ENCODE measurements at regions not wholly inside any gene's neighbourhood (a gene's known extent, or its start where the extent isn't known, plus 50 kb on each side); places are given as distances from the start of the nearest gene placed in this dataset.

- TF ChIP-seq TAF1 (IDR thresholded peaks at IDR 0.05; ENCODE audit: low read depth, low read length) (no peak), POLR2A (IDR thresholded peaks at IDR 0.05; ENCODE audit: low read depth, low read length) (no peak), POLR2AphosphoS5 (IDR thresholded peaks at IDR 0.05; ENCODE audit: low read depth, low read length) (no peak), SPI1 (IDR thresholded peaks at IDR 0.05; ENCODE audit: low read depth, low read length) (no peak), PAX5 (IDR thresholded peaks at IDR 0.05; ENCODE audit: insufficient read depth, low read length, severe bottlenecking) (no peak), POU2F2 (IDR thresholded peaks at IDR 0.05; ENCODE audit: low read depth, low read length) (no peak)
Measured at GRCh38 chr19:32053376-32053775, 292.0 kb upstream of the ZNF507 start.
